IMR-90 (cell line): ENCODE measurements at regions not wholly inside any gene's neighbourhood (a gene's known extent, or its start where the extent isn't known, plus 50 kb on each side); places are given as distances from the start of the nearest gene placed in this dataset.

Experiments
- ATAC-seq: fragments of 200-7000 bp; cut with Tn5 transposase; 2 replicates; pipeline ENCODE4 v1.9.1; 2020; ENCODE audit warnings: low read depth, mild to moderate bottlenecking, moderate library complexity
- BruUV-seq: library from RNA; stranded (reverse); fragments of 400-500 nt; replicated peaks from 2 replicates; lab custom pipeline; 2021; lab: Mats Ljungman, UMichigan
- CTCF ChIA-PET: fragments of 300-600 bp; formaldehyde crosslinking; extraction: SDS; loops from one replicate; lab custom pipeline; 2021; ENCODE audit warnings: antibody characterized with exemption; lab: Yijun Ruan, JAX
- POLR2A ChIA-PET: fragments of 300-600 bp; sonication (Branson Sonifier 250); formaldehyde crosslinking; loops from one replicate; lab custom pipeline; 2022; ENCODE audit warnings: antibody characterized with exemption; ENCODE audit not compliant: unreplicated experiment; lab: Charles Lee
- DNase-seq: peaks from one replicate; pipeline ENCODE4 v3.0.0; 2013
- H2AFZ ChIP-seq: replicated peaks from 2 replicates; pipeline ENCODE3; 2013; ENCODE audit warnings: low read length, mild to moderate bottlenecking; ENCODE audit not compliant: poor library complexity
- H2AK5ac ChIP-seq: 2 replicates; pipeline ENCODE4 v1.6.1; 2013; ENCODE audit warnings: low read depth, low read length, inconsistent platforms
- H2AK9ac ChIP-seq: replicated peaks from 2 replicates; pipeline ENCODE3; 2013; ENCODE audit warnings: mild to moderate bottlenecking, low read depth, low read length, moderate library complexity; ENCODE audit not compliant: poor library complexity
- H2BK120ac ChIP-seq: 2 replicates; pipeline ENCODE4 v1.6.1; 2013; ENCODE audit warnings: low read depth, low read length, inconsistent platforms
- H2BK15ac ChIP-seq: 3 replicates; pipeline ENCODE4 v1.6.1; 2013; ENCODE audit warnings: low read depth, low read length, inconsistent platforms
- H2BK20ac ChIP-seq: 2 replicates; pipeline ENCODE4 v1.6.1; 2013; ENCODE audit warnings: low read depth, mild to moderate bottlenecking, inconsistent platforms, low read length, moderate library complexity
- H2BK5ac ChIP-seq: 2 replicates; pipeline ENCODE4 v1.6.1; 2013; ENCODE audit warnings: mild to moderate bottlenecking, low read depth, low read length, inconsistent platforms; ENCODE audit not compliant: poor library complexity, severe bottlenecking
- H3K14ac ChIP-seq: replicated peaks from 2 replicates; pipeline ENCODE4 v1.6.1; 2013; ENCODE audit warnings: low read depth, low read length, inconsistent platforms
- H3K18ac ChIP-seq: 2 replicates; pipeline ENCODE4 v1.6.1; 2013; ENCODE audit warnings: low read depth, low read length, control low read depth
- H3K23ac ChIP-seq: 2 replicates; pipeline ENCODE4 v1.6.1; 2013; ENCODE audit warnings: low read depth, low read length, inconsistent platforms
- H3K27ac ChIP-seq: 2 replicates; pipeline ENCODE4 v1.5.1; 2013; ENCODE audit warnings: mild to moderate bottlenecking, control low read depth, low read length; ENCODE audit not compliant: insufficient read depth
- H3K27me3 ChIP-seq: 2 replicates; pipeline ENCODE4 v1.6.1; 2013; ENCODE audit warnings: low read length; ENCODE audit not compliant: control insufficient read depth, insufficient read depth
- H3K36me3 ChIP-seq: 2 replicates; pipeline ENCODE4 v1.6.1; 2013; ENCODE audit warnings: low read length, mixed read lengths; ENCODE audit not compliant: control insufficient read depth, insufficient read depth
- H3K4ac ChIP-seq: 2 replicates; pipeline ENCODE4 v1.6.1; 2013; ENCODE audit warnings: low read depth, low read length, inconsistent platforms
- H3K4me1 ChIP-seq: 2 replicates; pipeline ENCODE4 v1.6.1; 2013; ENCODE audit warnings: low read length, mixed read lengths; ENCODE audit not compliant: control insufficient read depth, insufficient read depth
- H3K4me2 ChIP-seq: 2 replicates; pipeline ENCODE4 v1.6.1; 2013; ENCODE audit warnings: low read depth, mild to moderate bottlenecking, control low read depth, low read length, moderate library complexity
- H3K4me3 ChIP-seq: 2 replicates; pipeline ENCODE4 v1.5.1; 2013; ENCODE audit warnings: low read depth, mild to moderate bottlenecking, control low read depth, low read length, moderate library complexity; ENCODE audit not compliant: insufficient read depth
- H3K56ac ChIP-seq: 2 replicates; pipeline ENCODE4 v1.6.1; 2013; ENCODE audit warnings: low read length, inconsistent platforms; ENCODE audit not compliant: insufficient read depth; ENCODE audit errors: extremely low read depth
- H3K79me1 ChIP-seq, 2 experiments: 2 replicates each; pipeline ENCODE4 v1.6.1; 2013; ENCODE audit warnings: low read length in 2 of 2, inconsistent platforms in 1 of 2, low read depth in 1 of 2
- H3K9ac ChIP-seq: 2 replicates; pipeline ENCODE4 v1.6.1; 2013; ENCODE audit warnings: low read depth, low read length, control low read depth
- H3K9me1 ChIP-seq: 2 replicates; pipeline ENCODE4 v1.6.1; 2013; ENCODE audit warnings: low read length, inconsistent platforms; ENCODE audit not compliant: insufficient read depth
- H3K9me3 ChIP-seq: 2 replicates; pipeline ENCODE4 v1.6.1; 2013; ENCODE audit warnings: low read length; ENCODE audit not compliant: control insufficient read depth, insufficient read depth
- H4K20me1 ChIP-seq: 2 replicates; pipeline ENCODE4 v1.6.1; 2013; ENCODE audit warnings: low read length, inconsistent platforms; ENCODE audit not compliant: insufficient read depth
- H4K5ac ChIP-seq: 2 replicates; pipeline ENCODE4 v1.6.1; 2013; ENCODE audit warnings: mild to moderate bottlenecking, low read depth, low read length, control low read depth
- H4K8ac ChIP-seq, 2 experiments: 2 replicates each; pipeline ENCODE4 v1.6.1; 2013; ENCODE audit warnings: low read depth in 2 of 2, low read length in 2 of 2, control low read depth in 1 of 2, inconsistent platforms in 1 of 2
- H4K91ac ChIP-seq: 2 replicates; pipeline ENCODE4 v1.6.1; 2013; ENCODE audit warnings: low read depth, low read length, inconsistent platforms; ENCODE audit not compliant: insufficient read depth
- BHLHE40 ChIP-seq: fragments of 150-350 bp; IDR thresholded peaks from 2 replicates; pipeline ENCODE4 v1.6.1; 2016; ENCODE audit warnings: mild to moderate bottlenecking, low read depth, low read length
- RAD21 ChIP-seq: IDR thresholded peaks from 2 replicates; pipeline ENCODE4 v1.6.1; 2012; ENCODE audit warnings: low read length, improper control_type of control experiment
- SMC3 ChIP-seq: fragments of 150-350 bp; IDR thresholded peaks from 2 replicates; pipeline ENCODE4 v1.6.1; 2016; ENCODE audit warnings: low read depth, mild to moderate bottlenecking, antibody characterized with exemption, low read length, moderate library complexity
- whole genome bisulfite sequencing, 2 experiments: methylation state at CpG; one replicate each; pipeline versions ENCODE4 v1.1.5 to v1.1.7; 2013; ENCODE audit warnings: missing lambda C conversion rate in 2 of 2; ENCODE audit not compliant: insufficient read length in 1 of 2; ENCODE audit errors: extremely low coverage in 2 of 2; 5-methylcytosine and 5-hydroxymethylcytosine counted together
- dilution Hi-C: fragments of 300-500 bp; cut with HindIII; formaldehyde crosslinking; loops from one replicate; pipeline ENCODE4 v1.14.3; 2018; ENCODE audit warnings: low sequenced_read_pairs; ENCODE audit not compliant: unreplicated experiment
- in situ Hi-C: fragments of 300-500 bp; cut with MboI; formaldehyde crosslinking; loops from 3 replicates; pipeline ENCODE4 v1.14.3; 2019; ENCODE audit warnings: low sequenced_read_pairs, inconsistent platforms, mixed read lengths
- intact Hi-C: fragments of 100-400 bp; cut with micrococcal nuclease; formaldehyde crosslinking; loops from 2 replicates; pipeline ENCODE4 v1.10.0; 2022
- TF ChIP-seq, protein P1 (sequence below): conservative IDR thresholded peaks from 2 replicates; pipeline ENCODE4 v1.5.1; 2012; ENCODE audit warnings: mild to moderate bottlenecking, low read depth, low read length, improper control_type of control experiment
- TF ChIP-seq, protein P2 (sequence below): fragments of 150-350 bp; IDR thresholded peaks from 2 replicates; pipeline ENCODE4 v1.6.1; 2017; ENCODE audit warnings: mild to moderate bottlenecking, antibody characterized with exemption, low read length, low read depth

DNA sequence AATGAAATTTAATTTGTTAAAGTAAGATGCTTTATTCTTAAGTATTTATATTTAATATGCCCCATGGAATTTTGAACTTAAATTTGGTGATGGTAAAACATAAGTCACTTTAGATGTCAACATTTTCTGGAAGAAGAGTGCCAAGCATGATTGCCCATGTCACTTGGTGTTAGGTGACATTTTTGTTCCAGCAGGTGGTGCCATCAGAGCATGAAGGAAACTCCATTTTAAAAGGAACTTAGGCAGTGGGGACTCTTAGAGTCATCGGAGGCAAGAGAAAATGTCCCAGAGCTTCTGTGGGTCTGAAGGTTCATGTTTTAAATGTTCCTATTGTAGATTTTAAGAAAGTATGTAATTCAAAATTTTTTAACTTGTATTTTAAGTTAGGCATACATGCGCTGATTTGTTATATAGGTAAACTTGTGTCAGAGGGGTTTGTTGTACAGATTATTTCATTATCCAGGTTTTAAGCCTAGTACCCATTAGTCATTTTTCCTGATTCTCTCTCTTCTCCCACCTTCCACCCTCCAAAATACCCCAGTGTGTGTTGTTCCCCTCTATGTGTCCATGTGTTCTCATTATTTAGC is 789.3 kb downstream of the SEMA5A start:
- peak; percentile 63; the same call in 1 of the 2 replicates for ATAC-seq
- H4K8ac ChIP-seq, result no peak overlapping the region
- ChIA-PET CTCF (interaction anchor here (0.6 to 2.9 kb wide), 3 partner anchors 9 to 197 kb away, joined by 3 to 10 read pairs (median 3); no protein-coding TSS in a partner anchor), POLR2A (no interaction called here)
- peak overlapping the region; percentile 42; the same call in 1 of the 2 replicates for H2BK120ac ChIP-seq
- no peak overlapping the region for H3K56ac ChIP-seq
- intact Hi-C loops, result loop anchor here (1.0 to 5.0 kb wide), 3 partner anchors 401 to 786 kb away; no protein-coding TSS in a partner anchor
- no peak overlapping the region for H2AK9ac ChIP-seq
- no peaks in the 10 kb centered on the region for H3K9me1 ChIP-seq
- H2BK5ac ChIP-seq, result no peak overlapping the region
- no peaks in the 10 kb centered on the region for H4K20me1 ChIP-seq
- no peak overlapping the region for H3K23ac ChIP-seq
- no peak overlapping the region for H2AK5ac ChIP-seq
- H2BK15ac ChIP-seq, result no peak overlapping the region
- H3K4me1 ChIP-seq, result peaks cover 2% of the 10 kb centered on the region; the same call in 1 of the 2 replicates
- H3K4me3 ChIP-seq, result no peak overlapping the region
- peak; percentile 60 for DNase-seq
- H4K91ac ChIP-seq, result no peak overlapping the region
- no peaks in the 10 kb centered on the region for H3K27me3 ChIP-seq
- no peak overlapping the region for H2AFZ ChIP-seq
- no peak overlapping the region for H3K4me2 ChIP-seq
- H3K79me1 ChIP-seq, result no peaks in the 10 kb centered on the region
- H2BK20ac ChIP-seq, result no peak overlapping the region
- H3K9me3 ChIP-seq, result peaks cover 7% of the 10 kb centered on the region; the same call in 1 of the 2 replicates
- in situ Hi-C loops, result loop anchor here (5.0 to 25.0 kb wide), 2 partner anchors 451 to 781 kb away; partner anchors contain the start of gene SEMA5A
- dilution Hi-C loops, result no loop called here
- no peak overlapping the region for H3K27ac ChIP-seq
- no CpG with 5 or more reads among the region's 2 CpGs for WGBS, 2 experiments
- H3K18ac ChIP-seq, result no peak overlapping the region
- no peak overlapping the region for H3K9ac ChIP-seq
- no peak overlapping the region for H4K5ac ChIP-seq
- H3K14ac ChIP-seq, result no peak overlapping the region
- no TSS peak for BruUV-seq
- TF ChIP-seq RAD21 (peak; percentile 81), SMC3 (peak; percentile 81), BHLHE40 (no peak)
- TF ChIP-seq, protein P1, sequence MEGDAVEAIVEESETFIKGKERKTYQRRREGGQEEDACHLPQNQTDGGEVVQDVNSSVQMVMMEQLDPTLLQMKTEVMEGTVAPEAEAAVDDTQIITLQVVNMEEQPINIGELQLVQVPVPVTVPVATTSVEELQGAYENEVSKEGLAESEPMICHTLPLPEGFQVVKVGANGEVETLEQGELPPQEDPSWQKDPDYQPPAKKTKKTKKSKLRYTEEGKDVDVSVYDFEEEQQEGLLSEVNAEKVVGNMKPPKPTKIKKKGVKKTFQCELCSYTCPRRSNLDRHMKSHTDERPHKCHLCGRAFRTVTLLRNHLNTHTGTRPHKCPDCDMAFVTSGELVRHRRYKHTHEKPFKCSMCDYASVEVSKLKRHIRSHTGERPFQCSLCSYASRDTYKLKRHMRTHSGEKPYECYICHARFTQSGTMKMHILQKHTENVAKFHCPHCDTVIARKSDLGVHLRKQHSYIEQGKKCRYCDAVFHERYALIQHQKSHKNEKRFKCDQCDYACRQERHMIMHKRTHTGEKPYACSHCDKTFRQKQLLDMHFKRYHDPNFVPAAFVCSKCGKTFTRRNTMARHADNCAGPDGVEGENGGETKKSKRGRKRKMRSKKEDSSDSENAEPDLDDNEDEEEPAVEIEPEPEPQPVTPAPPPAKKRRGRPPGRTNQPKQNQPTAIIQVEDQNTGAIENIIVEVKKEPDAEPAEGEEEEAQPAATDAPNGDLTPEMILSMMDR, result peak; percentile 59
- TF ChIP-seq, protein P2, sequence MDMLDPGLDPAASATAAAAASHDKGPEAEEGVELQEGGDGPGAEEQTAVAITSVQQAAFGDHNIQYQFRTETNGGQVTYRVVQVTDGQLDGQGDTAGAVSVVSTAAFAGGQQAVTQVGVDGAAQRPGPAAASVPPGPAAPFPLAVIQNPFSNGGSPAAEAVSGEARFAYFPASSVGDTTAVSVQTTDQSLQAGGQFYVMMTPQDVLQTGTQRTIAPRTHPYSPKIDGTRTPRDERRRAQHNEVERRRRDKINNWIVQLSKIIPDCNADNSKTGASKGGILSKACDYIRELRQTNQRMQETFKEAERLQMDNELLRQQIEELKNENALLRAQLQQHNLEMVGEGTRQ, result no peak
- no peak overlapping the region for H3K4ac ChIP-seq
- no peaks in the 10 kb centered on the region for H3K36me3 ChIP-seq
